HG03135 (cell line): ENCODE measurements at regions not wholly inside any gene's neighbourhood (a gene's known extent, or its start where the extent isn't known, plus 50 kb on each side); places are given as distances from the start of the nearest gene placed in this dataset.
"Not testable (repeated sequence)": the region's sequence is repeated elsewhere in the genome, so short reads cannot be mapped to it uniquely, and the experiment has no call there.

Source experiments
- ATAC-seq: cut with Tn5 transposase; IDR thresholded peaks from one replicate; pipeline ENCODE4 v1.9.1; 2021; ENCODE audit warnings: mild to moderate bottlenecking, moderate library complexity; ENCODE audit not compliant: unreplicated experiment

GRCh38 chr5:71903808-71904207, 184.7 kb downstream of the CARTPT start:
- ATAC-seq = no peak

- no peak for ATAC-seq
Observed at GRCh38 chr5:71904852-71905251, 185.8 kb downstream of the CARTPT start.

GRCh38 chr5:71905834-71906711, 187.0 kb downstream of the CARTPT start:
- no peak for ATAC-seq

GRCh38 chr5:71907001-71907588, 188.0 kb downstream of the CARTPT start:
- no peak for ATAC-seq

GRCh38 chr5:71907608-71908145, 188.6 kb downstream of the CARTPT start:
- ATAC-seq = no peak

GRCh38 chr5:71910741-71911140, 191.7 kb downstream of the CARTPT start:
- ATAC-seq = no peak

GRCh38 chr5:71912021-71912420, 192.9 kb downstream of the CARTPT start:
- ATAC-seq = no peak

- no peak for ATAC-seq
Observed at GRCh38 chr5:71914281-71914680, 193.0 kb upstream of the MAP1B start.

GRCh38 chr5:71922584-71923106, 184.6 kb upstream of the MAP1B start:
- no peak for ATAC-seq

- ATAC-seq = no peak
Observed at GRCh38 chr5:71923755-71924154, 183.5 kb upstream of the MAP1B start.

- ATAC-seq = no peak
Observed at GRCh38 chr5:71924325-71924724, 182.9 kb upstream of the MAP1B start.

GRCh38 chr5:71924980-71925379, 182.3 kb upstream of the MAP1B start:
- no peak for ATAC-seq

- ATAC-seq = no peak
Observed at GRCh38 chr5:71925608-71926091, 181.6 kb upstream of the MAP1B start.

GRCh38 chr5:71929003-71929402, 178.3 kb upstream of the MAP1B start:
- ATAC-seq = no peak

- ATAC-seq = not testable (repeated sequence)
Observed at GRCh38 chr5:71930554-71930953, 176.7 kb upstream of the MAP1B start.

- ATAC-seq = no peak
Observed at GRCh38 chr5:71932131-71932654, 175.1 kb upstream of the MAP1B start.

- ATAC-seq = no peak
Observed at GRCh38 chr5:71932655-71933338, 174.5 kb upstream of the MAP1B start.

- no peak for ATAC-seq
Observed at GRCh38 chr5:71934322-71934721, 173.0 kb upstream of the MAP1B start.

- ATAC-seq = no peak
Observed at GRCh38 chr5:71937921-71938698, 169.2 kb upstream of the MAP1B start.

GRCh38 chr5:71938895-71939294, 168.4 kb upstream of the MAP1B start:
- ATAC-seq = no peak
